Mesendoderm (in vitro differentiated cells): ENCODE measurements at regions not wholly inside any gene's neighbourhood (a gene's known extent, or its start where the extent isn't known, plus 50 kb on each side); places are given as distances from the start of the nearest gene placed in this dataset.
"Not testable (repeated sequence)": the region's sequence is repeated elsewhere in the genome, so short reads cannot be mapped to it uniquely, and the experiment has no call there.

Experiments
- DNase-seq: peaks from one replicate; pipeline ENCODE4 v3.0.0; 2013
- H2AK5ac ChIP-seq: 2 replicates; pipeline ENCODE4 v1.6.1; 2013; ENCODE audit warnings: low read length, inconsistent platforms
- H2BK120ac ChIP-seq: 2 replicates; pipeline ENCODE4 v1.6.1; 2013; ENCODE audit warnings: low read depth, mild to moderate bottlenecking, low read length, moderate library complexity, mixed read lengths
- H2BK15ac ChIP-seq: replicated peaks from 2 replicates; pipeline ENCODE4 v1.6.1; 2013; ENCODE audit warnings: low read depth, mild to moderate bottlenecking, moderate library complexity
- H2BK5ac ChIP-seq: 2 replicates; pipeline ENCODE4 v1.6.1; 2013; ENCODE audit warnings: low read length, inconsistent platforms
- H3K18ac ChIP-seq: 2 replicates; pipeline ENCODE4 v1.6.1; 2013; ENCODE audit warnings: mild to moderate bottlenecking, low read length, mixed read lengths
- H3K23ac ChIP-seq: one replicate; pipeline ENCODE4 v1.6.1; 2013; ENCODE audit warnings: low read length
- H3K27ac ChIP-seq: 2 replicates; pipeline ENCODE4 v1.5.1; 2013; ENCODE audit warnings: low read depth, mild to moderate bottlenecking, inconsistent platforms, low read length, moderate library complexity
- H3K27me3 ChIP-seq: 2 replicates; pipeline ENCODE4 v1.6.1; 2013; ENCODE audit warnings: low read length, control low read depth, mild to moderate bottlenecking, inconsistent platforms; ENCODE audit not compliant: insufficient read depth, poor library complexity
- H3K36me3 ChIP-seq: 2 replicates; pipeline ENCODE4 v1.6.1; 2013; ENCODE audit warnings: low read length, inconsistent platforms; ENCODE audit not compliant: control insufficient read depth, insufficient read depth
- H3K4ac ChIP-seq: one replicate; pipeline ENCODE4 v1.6.1; 2013; ENCODE audit warnings: low read depth, mild to moderate bottlenecking, low read length, moderate library complexity
- H3K4me1 ChIP-seq: 2 replicates; pipeline ENCODE4 v1.6.1; 2013; ENCODE audit warnings: low read depth, low read length, inconsistent platforms; ENCODE audit not compliant: control insufficient read depth
- H3K4me2 ChIP-seq: 2 replicates; pipeline ENCODE4 v1.6.1; 2013; ENCODE audit warnings: low read length
- H3K4me3 ChIP-seq: 2 replicates; pipeline ENCODE4 v1.5.1; 2013; ENCODE audit warnings: mild to moderate bottlenecking, low read length
- H3K56ac ChIP-seq: one replicate; pipeline ENCODE4 v1.6.1; 2013; ENCODE audit warnings: low read length
- H3K79me1 ChIP-seq: 2 replicates; pipeline ENCODE4 v1.6.1; 2013; ENCODE audit warnings: low read length, inconsistent platforms
- H3K79me2 ChIP-seq: 2 replicates; pipeline ENCODE4 v1.6.1; 2013; ENCODE audit warnings: mild to moderate bottlenecking, low read length; ENCODE audit not compliant: control insufficient read depth, insufficient read depth
- H3K9ac ChIP-seq: 2 replicates; pipeline ENCODE4 v1.6.1; 2013; ENCODE audit warnings: low read length, inconsistent platforms
- H4K5ac ChIP-seq: one replicate; pipeline ENCODE4 v1.6.1; 2013; ENCODE audit warnings: low read length
- H4K8ac ChIP-seq: one replicate; pipeline ENCODE4 v1.6.1; 2013; ENCODE audit warnings: low read depth, mild to moderate bottlenecking, control low read depth, low read length, moderate library complexity
- WGBS: extraction: QIAGEN DNeasy Blood & Tissue Kit; methylation state at CpG from one replicate; pipeline ENCODE4 v1.1.7; 2013; ENCODE audit warnings: low lambda C conversion rate, missing lambda C conversion rate; ENCODE audit not compliant: insufficient coverage; ENCODE audit errors: extremely low coverage; 5-methylcytosine and 5-hydroxymethylcytosine counted together

- H3K23ac ChIP-seq, result no peak overlapping the region
- peak overlapping the region; percentile 87 for H3K4ac ChIP-seq
- DNase-seq, result peak; percentile 2
- H3K27ac ChIP-seq, result no peak overlapping the region
- no peak overlapping the region for H3K9ac ChIP-seq
- no peak overlapping the region for H2BK5ac ChIP-seq
- no peaks in the 10 kb centered on the region for H3K79me2 ChIP-seq
- H2BK120ac ChIP-seq, result no peak overlapping the region
- no peak overlapping the region for H2AK5ac ChIP-seq
- H4K5ac ChIP-seq, result no peak overlapping the region
- H3K27me3 ChIP-seq, result no peaks in the 10 kb centered on the region
- no peaks in the 10 kb centered on the region for H3K36me3 ChIP-seq
- H3K18ac ChIP-seq, result peak overlapping the region; percentile 9
- no peaks in the 10 kb centered on the region for H3K79me1 ChIP-seq
- H4K8ac ChIP-seq, result no peak overlapping the region
- no peaks in the 10 kb centered on the region for H3K4me1 ChIP-seq
- no peak overlapping the region for H2BK15ac ChIP-seq
- peak overlapping the region; percentile 29 for H3K56ac ChIP-seq
- no CpG with 5 or more reads among the region's 3 CpGs for WGBS
- H3K4me3 ChIP-seq, result no peak overlapping the region
- H3K4me2 ChIP-seq, result no peak overlapping the region
These were observed 426.8 kb upstream of the SLITRK5 start for GRCh38 chr13:87244256-87244890.

- DNase-seq, result peak; percentile 31
- not testable (repeated sequence) for H3K27me3 ChIP-seq, H2BK5ac ChIP-seq, H2AK5ac ChIP-seq, H3K4me1 ChIP-seq, H3K4me2 ChIP-seq, H4K8ac ChIP-seq, H4K5ac ChIP-seq, H3K9ac ChIP-seq, H3K36me3 ChIP-seq, H3K27ac ChIP-seq, H3K56ac ChIP-seq, H3K4ac ChIP-seq, H3K23ac ChIP-seq, H3K79me2 ChIP-seq, H3K79me1 ChIP-seq, H3K18ac ChIP-seq, H3K4me3 ChIP-seq, H2BK15ac ChIP-seq
- no CpG with 5 or more reads among the region's 8 CpGs for WGBS
- H2BK120ac ChIP-seq, result peak overlapping the region; percentile 28
These were observed 421.3 kb upstream of the SLITRK5 start for GRCh38 chr13:87249847-87250246.

- DNase-seq, result no peak
- Histone ChIP-seq H2AK5ac (no peak overlapping the region), H2BK15ac (no peak overlapping the region), H2BK120ac (no peak overlapping the region), H3K18ac (no peak overlapping the region), H4K8ac (no peak overlapping the region), H3K4me2 (no peak overlapping the region), H4K5ac (no peak overlapping the region), H3K27ac (no peak overlapping the region), H3K4me1 (no peaks in the 10 kb centered on the region), H3K4me3 (no peak overlapping the region), H3K23ac (no peak overlapping the region), H3K4ac (no peak overlapping the region), H2BK5ac (no peak overlapping the region), H3K27me3 (no peaks in the 10 kb centered on the region), H3K79me1 (no peaks in the 10 kb centered on the region), H3K9ac (no peak overlapping the region), H3K36me3 (no peaks in the 10 kb centered on the region), H3K79me2 (no peaks in the 10 kb centered on the region), H3K56ac (no peak overlapping the region)
- WGBS, result 100% methylated on average over 2 of the region's 5 CpGs
These were observed 415.8 kb upstream of the SLITRK5 start for GRCh38 chr13:87255394-87255793.

- H3K79me2 ChIP-seq, result no peaks in the 10 kb centered on the region
These were observed 411.6 kb upstream of the SLITRK5 start for GRCh38 chr13:87259479-87260083.

GRCh38 chr13:87274209-87274819 is 396.9 kb upstream of the SLITRK5 start:
- Histone ChIP-seq H4K5ac (no peak overlapping the region), H2BK120ac (no peak overlapping the region), H3K4me1 (no peaks in the 10 kb centered on the region), H2AK5ac (no peak overlapping the region), H3K4ac (no peak overlapping the region), H3K36me3 (no peaks in the 10 kb centered on the region), H3K4me3 (no peak overlapping the region), H3K56ac (peak overlapping the region; percentile 35), H3K23ac (no peak overlapping the region), H3K79me1 (no peaks in the 10 kb centered on the region), H4K8ac (no peak overlapping the region), H3K18ac (no peak overlapping the region), H3K4me2 (no peak overlapping the region), H3K79me2 (no peaks in the 10 kb centered on the region), H3K27ac (no peak overlapping the region), H2BK15ac (no peak overlapping the region), H3K9ac (no peak overlapping the region), H3K27me3 (no peaks in the 10 kb centered on the region), H2BK5ac (no peak overlapping the region)
- no CpG with 5 or more reads among the region's 1 CpG for WGBS
- peak; percentile 77 for DNase-seq

More at GRCh38 chr13:87259479-87260083, 411.6 kb upstream of the SLITRK5 start:
- Histone ChIP-seq H3K36me3 (no peaks in the 10 kb centered on the region), H3K9ac (no peak overlapping the region), H4K8ac (no peak overlapping the region), H3K4me3 (no peak overlapping the region), H3K4me2 (no peak overlapping the region), H3K56ac (no peak overlapping the region), H3K27me3 (no peaks in the 10 kb centered on the region), H2AK5ac (no peak overlapping the region), H3K27ac (no peak overlapping the region), H3K4me1 (no peaks in the 10 kb centered on the region), H3K23ac (no peak overlapping the region), H3K79me1 (no peaks in the 10 kb centered on the region), H2BK15ac (no peak overlapping the region), H2BK5ac (no peak overlapping the region), H4K5ac (no peak overlapping the region), H3K4ac (no peak overlapping the region), H2BK120ac (no peak overlapping the region), H3K18ac (no peak overlapping the region)
- peak; percentile 81 for DNase-seq
- WGBS, result no CpG with 5 or more reads among the region's 5 CpGs
